ENCODE measurements at regions not wholly inside any gene's neighbourhood (a gene's known extent, or its start where the extent isn't known, plus 50 kb on each side); places are given as distances from the start of the nearest gene placed in this dataset.
"Not testable (repeated sequence)": the region's sequence is repeated elsewhere in the genome, so short reads cannot be mapped to it uniquely, and the experiment has no call there.

DNA sequence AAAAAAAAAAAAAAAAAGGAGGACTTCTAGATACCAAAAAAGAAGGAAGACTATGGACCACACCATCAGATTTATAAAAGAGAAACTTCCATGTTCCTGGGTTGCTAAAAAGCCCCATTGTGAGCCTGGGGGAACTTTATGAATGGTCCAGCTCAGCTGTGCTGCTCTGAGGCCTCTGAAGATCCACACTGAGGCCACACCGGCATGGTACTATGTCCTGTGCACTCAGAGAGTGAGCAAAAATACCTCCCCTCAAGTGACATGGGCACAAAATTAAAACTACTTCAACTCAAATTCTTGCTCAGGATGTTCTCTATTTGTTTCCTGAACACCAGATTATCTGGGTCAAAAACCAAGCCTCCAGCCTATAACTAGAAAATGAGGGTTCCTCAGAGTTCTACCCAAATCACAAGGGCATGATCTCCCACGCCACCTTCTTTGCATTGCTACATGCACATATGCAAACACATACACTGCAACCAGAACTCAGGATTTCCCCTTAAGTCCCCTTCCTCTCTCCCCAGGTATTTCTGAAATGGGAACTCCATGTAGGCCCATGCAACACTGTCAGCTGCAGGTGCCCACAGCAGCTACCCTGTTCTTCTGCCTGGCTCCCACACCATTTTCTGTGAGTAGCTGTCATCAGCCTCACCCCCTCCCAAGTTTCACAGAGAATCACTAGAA is 94.4 kb downstream of the SH3GLB1 start:
- TF ChIP-seq, protein P1, sequence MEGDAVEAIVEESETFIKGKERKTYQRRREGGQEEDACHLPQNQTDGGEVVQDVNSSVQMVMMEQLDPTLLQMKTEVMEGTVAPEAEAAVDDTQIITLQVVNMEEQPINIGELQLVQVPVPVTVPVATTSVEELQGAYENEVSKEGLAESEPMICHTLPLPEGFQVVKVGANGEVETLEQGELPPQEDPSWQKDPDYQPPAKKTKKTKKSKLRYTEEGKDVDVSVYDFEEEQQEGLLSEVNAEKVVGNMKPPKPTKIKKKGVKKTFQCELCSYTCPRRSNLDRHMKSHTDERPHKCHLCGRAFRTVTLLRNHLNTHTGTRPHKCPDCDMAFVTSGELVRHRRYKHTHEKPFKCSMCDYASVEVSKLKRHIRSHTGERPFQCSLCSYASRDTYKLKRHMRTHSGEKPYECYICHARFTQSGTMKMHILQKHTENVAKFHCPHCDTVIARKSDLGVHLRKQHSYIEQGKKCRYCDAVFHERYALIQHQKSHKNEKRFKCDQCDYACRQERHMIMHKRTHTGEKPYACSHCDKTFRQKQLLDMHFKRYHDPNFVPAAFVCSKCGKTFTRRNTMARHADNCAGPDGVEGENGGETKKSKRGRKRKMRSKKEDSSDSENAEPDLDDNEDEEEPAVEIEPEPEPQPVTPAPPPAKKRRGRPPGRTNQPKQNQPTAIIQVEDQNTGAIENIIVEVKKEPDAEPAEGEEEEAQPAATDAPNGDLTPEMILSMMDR (IDR thresholded peaks at IDR 0.05; ENCODE audit: low read depth, low read length): no peak
- CTCF ChIA-PET: no interaction called here
- DNase-seq (ENCODE audit: low read depth, low spot score): no peak
- H3K4me3 ChIP-seq (ENCODE audit: low read depth, low read length): no peak overlapping the region
- H3K27me3 ChIP-seq (ENCODE audit: control insufficient read depth, insufficient read depth, low read length): no peaks in the 10 kb centered on the region
- no peaks in the 10 kb centered on the region for H3K9me3 ChIP-seq (ENCODE audit: control insufficient read depth, insufficient read depth, low read length)
- POLR2A ChIA-PET: no interaction called here
- no peak overlapping the region for H3K27ac ChIP-seq (ENCODE audit: low read depth, low read length)

DNA sequence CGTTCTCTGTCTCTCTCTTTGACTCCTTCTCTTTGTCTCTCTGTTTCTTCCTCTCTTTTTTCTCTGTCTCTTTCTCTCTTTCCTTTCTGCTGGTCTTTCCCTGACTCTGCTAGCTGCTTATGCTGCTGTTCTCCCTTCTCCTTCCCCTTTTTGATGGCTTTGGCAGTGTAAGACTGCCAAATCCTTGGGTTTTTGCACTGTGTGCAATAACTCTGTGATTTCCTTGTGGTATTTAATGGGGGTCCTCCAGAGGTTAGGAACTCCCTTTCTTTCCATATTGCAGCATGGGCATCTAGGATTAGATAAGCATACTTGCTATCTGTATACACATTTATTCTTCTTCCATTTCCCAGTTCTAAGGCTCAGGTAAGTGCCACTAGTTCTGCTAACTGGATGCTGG is 99.3 kb downstream of the SH3GLB1 start:
- H3K27ac ChIP-seq (ENCODE audit: low read depth, low read length); H3K4me3 ChIP-seq (ENCODE audit: low read depth, low read length); POLR2A ChIA-PET; H3K9me3 ChIP-seq (ENCODE audit: control insufficient read depth, insufficient read depth, low read length); DNase-seq (ENCODE audit: low read depth, low spot score); H3K27me3 ChIP-seq (ENCODE audit: control insufficient read depth, insufficient read depth, low read length); CTCF ChIA-PET: not testable (repeated sequence)

DNA sequence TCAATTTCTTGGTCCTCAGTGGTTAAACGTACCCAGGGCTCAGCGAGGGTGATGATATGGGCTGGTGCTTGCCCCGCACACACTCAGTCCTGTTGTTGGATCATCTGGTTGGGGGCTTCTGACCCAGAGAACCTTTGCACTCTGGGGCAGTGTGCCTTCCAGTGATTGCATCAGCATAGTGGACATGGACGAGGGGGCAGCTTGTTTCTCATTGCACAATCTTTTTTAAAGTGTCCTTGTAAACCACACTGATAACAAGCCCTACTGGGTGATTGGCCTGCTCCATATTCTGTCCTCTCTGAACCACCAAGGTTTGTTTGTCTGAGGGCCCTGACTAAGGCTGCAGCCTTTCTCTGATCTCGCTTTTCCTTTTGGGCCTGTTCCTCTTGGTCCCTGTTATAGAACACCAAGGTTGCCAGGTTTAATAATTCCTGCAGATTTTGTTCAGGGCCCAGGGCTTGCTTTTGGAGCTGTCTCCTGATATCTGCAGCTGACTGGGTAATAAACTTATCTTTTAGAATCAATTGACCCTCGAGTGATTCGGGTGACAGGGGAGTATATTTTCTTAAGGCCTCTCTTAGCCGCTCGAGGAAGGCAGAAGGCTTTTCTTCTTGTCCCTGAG is 101.6 kb downstream of the SH3GLB1 start:
- H3K4me3 ChIP-seq (ENCODE audit: low read depth, low read length); H3K9me3 ChIP-seq (ENCODE audit: control insufficient read depth, insufficient read depth, low read length); H3K27me3 ChIP-seq (ENCODE audit: control insufficient read depth, insufficient read depth, low read length); POLR2A ChIA-PET; H3K27ac ChIP-seq (ENCODE audit: low read depth, low read length); CTCF ChIA-PET; DNase-seq (ENCODE audit: low read depth, low spot score): not testable (repeated sequence)

DNA sequence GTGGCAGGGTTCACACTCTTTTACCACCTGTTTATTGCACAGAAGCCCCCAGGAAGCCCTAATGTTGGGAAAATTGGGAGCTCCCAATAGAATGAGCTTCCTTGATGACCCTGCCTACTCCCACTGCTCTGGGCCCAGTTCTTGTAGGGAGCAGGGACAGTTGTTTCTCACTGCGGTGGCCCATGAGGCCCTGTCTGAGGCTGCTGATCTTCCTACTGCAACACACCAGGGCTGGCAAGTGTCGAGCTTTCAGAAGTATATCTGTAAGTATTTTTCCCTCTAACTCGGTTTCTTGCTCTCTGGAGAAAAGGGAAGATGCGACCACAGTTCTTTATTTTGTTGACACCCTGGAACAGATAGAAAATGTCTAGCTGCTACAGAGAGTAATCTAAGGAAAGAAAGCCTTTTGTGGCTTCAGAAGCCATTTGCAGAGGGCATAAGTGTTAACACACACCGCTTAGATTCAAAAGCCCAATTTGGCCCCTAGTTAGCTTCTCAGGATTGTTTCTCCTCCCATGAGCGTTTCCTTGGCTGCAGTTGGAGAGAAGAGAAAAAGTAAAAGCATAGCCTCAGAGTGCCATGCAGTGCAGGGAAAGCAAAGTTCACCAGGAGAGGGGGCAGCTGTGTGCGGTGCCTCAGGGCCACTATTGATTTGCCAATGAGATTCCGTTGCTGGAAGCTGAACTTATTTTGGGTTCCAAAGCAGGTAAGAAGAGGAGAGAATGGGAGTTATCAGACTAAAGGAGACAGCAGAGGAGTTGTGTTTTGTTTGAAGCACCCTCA is 102.6 kb downstream of the SELENOF start:
- H3K4me3 ChIP-seq (ENCODE audit: low read depth, low read length): no peak overlapping the region
- no peak overlapping the region for H3K27ac ChIP-seq (ENCODE audit: low read depth, low read length)
- POLR2A ChIA-PET: interaction anchor here (0.5 kb wide), 1 partner anchor 21 kb away, joined by 12 read pairs; no protein-coding TSS in a partner anchor
- CTCF ChIA-PET: no interaction called here
- TF ChIP-seq, protein P1 (IDR thresholded peaks at IDR 0.05; ENCODE audit: low read depth, low read length): no peak
- H3K27me3 ChIP-seq (ENCODE audit: control insufficient read depth, insufficient read depth, low read length): peaks cover 3% of the 10 kb centered on the region
- no peaks in the 10 kb centered on the region for H3K9me3 ChIP-seq (ENCODE audit: control insufficient read depth, insufficient read depth, low read length)
- no peak for DNase-seq (ENCODE audit: low read depth, low spot score)

DNA sequence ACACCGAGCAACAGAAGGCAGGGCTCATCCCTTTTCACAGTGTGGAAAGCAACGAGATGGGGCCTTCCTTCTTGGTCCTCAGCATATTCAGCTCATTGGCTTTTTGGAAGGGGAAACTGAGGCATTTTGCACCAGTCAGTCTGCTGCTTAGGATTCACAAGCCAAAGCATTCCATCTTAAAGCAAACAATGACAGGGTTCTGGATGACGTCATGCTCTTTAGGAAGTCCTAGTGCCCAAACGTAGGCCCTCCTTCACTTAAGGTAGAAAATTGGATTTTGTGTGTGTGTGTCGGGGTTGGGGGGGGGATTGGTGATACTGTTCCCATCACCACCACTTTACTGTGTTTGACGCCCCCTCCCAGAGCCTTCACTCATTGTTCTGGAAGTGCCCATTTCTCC is 101.6 kb downstream of the SELENOF start:
- Histone ChIP-seq H3K27me3 (ENCODE audit: control insufficient read depth, insufficient read depth, low read length) (peaks cover 3% of the 10 kb centered on the region), H3K27ac (ENCODE audit: low read depth, low read length) (no peak overlapping the region), H3K9me3 (ENCODE audit: control insufficient read depth, insufficient read depth, low read length) (no peaks in the 10 kb centered on the region), H3K4me3 (ENCODE audit: low read depth, low read length) (no peak overlapping the region)
- CTCF ChIA-PET: no interaction called here
- TF ChIP-seq, protein P1 (IDR thresholded peaks at IDR 0.05; ENCODE audit: low read depth, low read length): no peak
- no peak for DNase-seq (ENCODE audit: low read depth, low spot score)
- POLR2A ChIA-PET: no interaction called here
